ENCODE measurements at regions not wholly inside any gene's neighbourhood (a gene's known extent, or its start where the extent isn't known, plus 50 kb on each side); places are given as distances from the start of the nearest gene placed in this dataset.

DNA sequence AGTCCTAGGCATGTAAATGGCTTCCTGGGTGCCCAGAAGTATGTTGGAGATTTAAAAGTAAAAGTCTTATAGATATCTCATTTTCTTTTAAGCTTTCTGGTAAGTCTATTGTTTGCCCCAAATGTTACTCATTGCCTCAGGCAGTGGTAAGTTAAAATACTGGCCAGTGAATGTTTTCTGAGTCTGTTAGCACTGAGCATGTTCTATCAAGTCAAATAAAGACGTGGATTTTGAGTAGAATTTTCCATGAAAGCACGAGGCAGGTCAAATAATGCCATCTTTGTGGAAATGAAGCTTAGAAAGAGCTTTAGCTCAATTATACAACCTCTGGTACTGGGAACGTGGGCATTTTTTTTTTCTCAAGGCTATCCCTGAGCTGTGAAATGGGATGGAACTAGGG is 651.3 kb upstream of the ACO1 start:
- no peak overlapping the region for H2BK15ac ChIP-seq (ENCODE audit: low read depth, low read length)
- no peak overlapping the region for H3K4ac ChIP-seq (ENCODE audit: low read depth, low read length)
- in situ Hi-C loops (cut with MboI; ENCODE audit: low sequenced_read_pairs) (no loop called here), dilution Hi-C loops (cut with HindIII; ENCODE audit: low sequenced_read_pairs, unreplicated experiment) (no loop called here), intact Hi-C loops (cut with micrococcal nuclease) (no loop called here)
- H3K36me3 ChIP-seq (ENCODE audit: control insufficient read depth, insufficient read depth, low read length): no peaks in the 10 kb centered on the region
- H4K20me1 ChIP-seq (ENCODE audit: insufficient read depth, low read length): no peaks in the 10 kb centered on the region
- ChIA-PET POLR2A (ENCODE audit: unreplicated experiment) (no interaction called here), CTCF (interaction anchor here (0.6 kb wide), 1 partner anchor 9 kb away, joined by 3 read pairs; no protein-coding TSS in a partner anchor)
- H2BK20ac ChIP-seq (ENCODE audit: low read depth, low read length): no peak overlapping the region
- no peak overlapping the region for H3K4me2 ChIP-seq (ENCODE audit: low read depth, low read length)
- DNase-seq: no peak
- no peaks in the 10 kb centered on the region for H3K79me1 ChIP-seq (ENCODE audit: low read depth in 1 of 2, low read length in 2 of 2)
- no peak overlapping the region for H3K14ac ChIP-seq (replicated peaks; ENCODE audit: low read depth, low read length)
- no peak overlapping the region for H2AFZ ChIP-seq (replicated peaks; ENCODE audit: low read length, poor library complexity)
- no peak overlapping the region for H4K5ac ChIP-seq (ENCODE audit: low read depth, low read length)
- H3K18ac ChIP-seq (ENCODE audit: low read depth, low read length): no peak overlapping the region
- no peak for ATAC-seq (ENCODE audit: low read depth)
- H3K9ac ChIP-seq (ENCODE audit: low read depth, low read length): no peak overlapping the region
- BruUV-seq (replicated peaks): no TSS peak
- H2BK5ac ChIP-seq (ENCODE audit: low read depth, low read length, poor library complexity, severe bottlenecking): no peak overlapping the region
- H3K9me1 ChIP-seq (ENCODE audit: insufficient read depth, low read length): no peaks in the 10 kb centered on the region
- no peak overlapping the region for H4K91ac ChIP-seq (ENCODE audit: insufficient read depth, low read depth, low read length)
- H3K23ac ChIP-seq (ENCODE audit: low read depth, low read length): no peak overlapping the region
- WGBS, 2 experiments (ENCODE audit: extremely low coverage in 2 of 2, insufficient read length in 1 of 2): no CpG with 5 or more reads among the region's 3 CpGs
- H3K9me3 ChIP-seq (ENCODE audit: control insufficient read depth, insufficient read depth, low read length): peaks cover 2% of the 10 kb centered on the region; the same call in 1 of the 2 replicates
- H3K56ac ChIP-seq (ENCODE audit: extremely low read depth, insufficient read depth, low read length): no peak overlapping the region
- H3K4me1 ChIP-seq (ENCODE audit: control insufficient read depth, insufficient read depth, low read length): no peaks in the 10 kb centered on the region
- H3K27ac ChIP-seq (ENCODE audit: insufficient read depth, low read length): no peak overlapping the region
- no peak overlapping the region for H2BK120ac ChIP-seq (ENCODE audit: low read depth, low read length)
- TF ChIP-seq MXI1 (IDR thresholded peaks at IDR 0.05; ENCODE audit: borderline replicate concordance, low read depth, low read length) (no peak), RAD21 (IDR thresholded peaks at IDR 0.05; ENCODE audit: low read length) (no peak), NFE2L2 (IDR thresholded peaks at IDR 0.05; ENCODE audit: low read depth, low read length) (no peak), CEBPB (IDR thresholded peaks at IDR 0.05; ENCODE audit: low read depth, low read length) (no peak), SMC3 (IDR thresholded peaks at IDR 0.05; ENCODE audit: low read depth, low read length) (no peak), FOS (IDR thresholded peaks at IDR 0.05; ENCODE audit: low read depth, low read length) (no peak), RFX5 (IDR thresholded peaks at IDR 0.05; ENCODE audit: low read depth, low read length) (no peak), MAZ (IDR thresholded peaks at IDR 0.05; ENCODE audit: borderline replicate concordance, low read depth, low read length) (no peak), RCOR1 (IDR thresholded peaks at IDR 0.05; ENCODE audit: insufficient replicate concordance, low read length) (no peak), POLR2A (IDR thresholded peaks at IDR 0.05; ENCODE audit: low read depth, low read length) (no peak), BHLHE40 (IDR thresholded peaks at IDR 0.05; ENCODE audit: low read depth, low read length) (no peak), CHD1 (IDR thresholded peaks at IDR 0.05; ENCODE audit: low read depth, low read length) (no peak), MAFK (IDR thresholded peaks at IDR 0.05; ENCODE audit: low read depth, low read length) (no peak)
- TF ChIP-seq, protein P1, sequence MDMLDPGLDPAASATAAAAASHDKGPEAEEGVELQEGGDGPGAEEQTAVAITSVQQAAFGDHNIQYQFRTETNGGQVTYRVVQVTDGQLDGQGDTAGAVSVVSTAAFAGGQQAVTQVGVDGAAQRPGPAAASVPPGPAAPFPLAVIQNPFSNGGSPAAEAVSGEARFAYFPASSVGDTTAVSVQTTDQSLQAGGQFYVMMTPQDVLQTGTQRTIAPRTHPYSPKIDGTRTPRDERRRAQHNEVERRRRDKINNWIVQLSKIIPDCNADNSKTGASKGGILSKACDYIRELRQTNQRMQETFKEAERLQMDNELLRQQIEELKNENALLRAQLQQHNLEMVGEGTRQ (IDR thresholded peaks at IDR 0.05; ENCODE audit: low read depth, low read length): no peak
- TF ChIP-seq, protein P2, sequence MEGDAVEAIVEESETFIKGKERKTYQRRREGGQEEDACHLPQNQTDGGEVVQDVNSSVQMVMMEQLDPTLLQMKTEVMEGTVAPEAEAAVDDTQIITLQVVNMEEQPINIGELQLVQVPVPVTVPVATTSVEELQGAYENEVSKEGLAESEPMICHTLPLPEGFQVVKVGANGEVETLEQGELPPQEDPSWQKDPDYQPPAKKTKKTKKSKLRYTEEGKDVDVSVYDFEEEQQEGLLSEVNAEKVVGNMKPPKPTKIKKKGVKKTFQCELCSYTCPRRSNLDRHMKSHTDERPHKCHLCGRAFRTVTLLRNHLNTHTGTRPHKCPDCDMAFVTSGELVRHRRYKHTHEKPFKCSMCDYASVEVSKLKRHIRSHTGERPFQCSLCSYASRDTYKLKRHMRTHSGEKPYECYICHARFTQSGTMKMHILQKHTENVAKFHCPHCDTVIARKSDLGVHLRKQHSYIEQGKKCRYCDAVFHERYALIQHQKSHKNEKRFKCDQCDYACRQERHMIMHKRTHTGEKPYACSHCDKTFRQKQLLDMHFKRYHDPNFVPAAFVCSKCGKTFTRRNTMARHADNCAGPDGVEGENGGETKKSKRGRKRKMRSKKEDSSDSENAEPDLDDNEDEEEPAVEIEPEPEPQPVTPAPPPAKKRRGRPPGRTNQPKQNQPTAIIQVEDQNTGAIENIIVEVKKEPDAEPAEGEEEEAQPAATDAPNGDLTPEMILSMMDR (conservative IDR thresholded peaks at IDR 0.05; ENCODE audit: low read depth, low read length): no peak
- TF ChIP-seq, protein P3, sequence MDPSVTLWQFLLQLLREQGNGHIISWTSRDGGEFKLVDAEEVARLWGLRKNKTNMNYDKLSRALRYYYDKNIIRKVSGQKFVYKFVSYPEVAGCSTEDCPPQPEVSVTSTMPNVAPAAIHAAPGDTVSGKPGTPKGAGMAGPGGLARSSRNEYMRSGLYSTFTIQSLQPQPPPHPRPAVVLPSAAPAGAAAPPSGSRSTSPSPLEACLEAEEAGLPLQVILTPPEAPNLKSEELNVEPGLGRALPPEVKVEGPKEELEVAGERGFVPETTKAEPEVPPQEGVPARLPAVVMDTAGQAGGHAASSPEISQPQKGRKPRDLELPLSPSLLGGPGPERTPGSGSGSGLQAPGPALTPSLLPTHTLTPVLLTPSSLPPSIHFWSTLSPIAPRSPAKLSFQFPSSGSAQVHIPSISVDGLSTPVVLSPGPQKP (IDR thresholded peaks at IDR 0.05; ENCODE audit: borderline replicate concordance, low read depth, low read length): no peak
- H3K4me3 ChIP-seq (ENCODE audit: insufficient read depth, low read depth, low read length): no peak overlapping the region
- no peak overlapping the region for H2AK5ac ChIP-seq (ENCODE audit: low read depth, low read length)
- H3K27me3 ChIP-seq (ENCODE audit: control insufficient read depth, insufficient read depth, low read length): no peaks in the 10 kb centered on the region
- H4K8ac ChIP-seq (ENCODE audit: low read depth in 2 of 2, low read length in 2 of 2): no peak overlapping the region
- no peak overlapping the region for H2AK9ac ChIP-seq (replicated peaks; ENCODE audit: low read depth, low read length, poor library complexity)
